ENCODE measurements at regions not wholly inside any gene's neighbourhood (a gene's known extent, or its start where the extent isn't known, plus 50 kb on each side); places are given as distances from the start of the nearest gene placed in this dataset.

DNA sequence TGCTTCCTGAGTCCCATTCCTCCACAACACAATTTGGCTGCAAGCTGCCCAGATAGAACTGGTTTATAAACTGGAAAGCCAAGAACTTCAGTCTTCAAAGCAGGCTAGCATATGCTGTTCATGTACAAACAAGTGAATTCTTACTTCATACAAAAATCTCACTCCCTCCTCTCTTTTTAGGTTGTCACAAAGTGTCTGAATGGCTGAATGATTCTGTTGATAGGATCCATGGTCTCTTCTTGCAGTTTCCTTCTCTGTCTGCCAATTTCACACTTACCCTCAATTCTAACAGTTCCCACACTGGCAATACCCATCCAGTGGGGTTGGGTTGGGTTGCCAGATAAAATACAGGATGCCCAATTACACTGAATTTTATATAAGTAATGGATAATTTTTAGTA lies 363.5 kb downstream of the DEPDC1B start:
- no peak for DNase-seq (ENCODE audit: low read depth in 2 of 2)

DNA sequence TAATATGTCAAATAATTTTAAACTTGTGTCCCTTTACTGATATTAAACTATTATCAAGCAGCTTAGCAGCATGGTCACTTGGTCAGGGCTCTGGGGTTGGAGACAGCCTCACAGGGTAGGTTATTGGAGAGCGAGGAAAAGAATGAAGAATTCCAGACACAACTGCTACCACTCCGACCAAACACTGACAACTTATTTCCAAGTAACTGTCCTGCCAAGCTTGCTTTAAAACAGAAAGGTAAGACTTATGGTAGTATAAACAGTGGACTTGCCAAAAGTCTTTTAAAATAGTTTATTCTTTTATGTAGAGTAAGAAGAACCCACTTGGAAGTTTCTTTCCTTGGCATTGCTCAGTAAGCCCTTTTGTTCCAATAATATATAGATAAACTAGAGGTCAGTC lies 364.1 kb downstream of the DEPDC1B start:
- no peak for DNase-seq (ENCODE audit: low read depth in 2 of 2)

DNA sequence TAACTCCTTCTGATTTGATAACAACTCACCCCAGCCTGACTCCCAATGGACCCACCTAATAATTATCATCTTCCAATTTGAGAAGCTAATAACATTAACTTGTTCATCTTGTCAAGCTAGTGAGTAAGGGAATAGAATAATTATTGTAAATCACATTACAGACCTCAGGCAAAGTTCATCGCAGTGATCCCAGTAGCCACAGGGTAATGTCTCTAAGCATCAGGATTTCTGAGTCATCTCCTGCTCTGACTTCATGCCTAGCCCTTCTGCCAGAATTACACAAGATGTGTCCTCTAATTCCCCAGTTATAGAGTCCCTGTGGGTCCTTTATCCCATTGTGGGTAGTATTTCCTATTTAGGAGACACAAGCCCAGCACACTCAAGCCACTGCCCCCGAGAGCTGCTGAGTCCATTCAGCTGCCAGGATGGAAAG lies 365.7 kb downstream of the DEPDC1B start:
- DNase-seq (ENCODE audit: low read depth in 2 of 2): no peak

DNA sequence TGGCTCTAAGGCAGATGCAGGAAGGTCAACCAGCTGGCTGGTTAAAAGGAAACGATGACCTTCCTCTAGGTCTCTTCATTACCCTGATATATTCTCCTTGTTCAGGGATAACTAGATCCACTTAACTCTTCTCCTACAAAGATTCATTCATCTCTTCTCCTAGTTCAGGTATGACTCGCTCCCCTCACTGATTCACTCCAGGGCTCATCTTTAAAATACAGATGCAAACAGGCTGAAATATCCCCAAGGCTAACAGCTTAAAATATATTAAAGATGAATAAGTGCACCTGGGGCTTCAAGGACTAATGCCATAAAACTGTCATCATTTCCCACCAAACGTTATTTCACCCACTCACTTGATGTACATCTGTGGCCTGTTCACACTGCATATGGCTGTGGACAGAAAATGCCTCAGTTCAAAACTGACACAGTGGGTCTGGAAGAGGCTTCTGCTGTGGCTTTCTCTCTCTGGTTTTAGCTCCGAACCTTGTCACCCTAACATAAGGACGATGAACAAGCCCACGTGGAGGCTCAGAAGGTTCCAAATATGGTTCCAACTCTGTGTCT lies 366.9 kb downstream of the DEPDC1B start:
- no peak for DNase-seq (ENCODE audit: low read depth in 2 of 2)

GRCh38 chr5:60332244-60333004 lies 367.5 kb downstream of the DEPDC1B start:
- no peak for DNase-seq (ENCODE audit: low read depth in 2 of 2)

GRCh38 chr5:60330236-60330635 lies 369.7 kb downstream of the DEPDC1B start:
- DNase-seq (ENCODE audit: low read depth in 2 of 2): no peak

DNA sequence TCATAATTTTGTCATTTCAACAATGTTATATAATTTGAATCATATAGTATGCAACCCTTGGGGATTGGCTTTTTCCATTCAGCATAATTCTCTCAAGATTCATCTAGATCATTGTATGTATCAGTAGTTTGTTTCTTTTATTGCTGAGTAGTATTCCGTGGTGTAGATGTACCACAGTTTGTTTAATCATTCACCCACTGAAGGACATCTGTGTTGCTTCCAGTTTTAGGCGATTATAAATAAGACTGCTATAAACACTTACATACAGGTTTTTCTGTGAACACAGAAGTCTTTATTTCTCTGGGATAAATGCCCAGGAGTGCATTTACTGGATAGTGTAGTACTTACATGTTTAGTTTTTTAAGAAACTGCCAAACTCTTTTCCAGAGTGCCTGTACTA lies 374.1 kb downstream of the DEPDC1B start:
- no peak for DNase-seq (ENCODE audit: low read depth in 2 of 2)

- no peak for DNase-seq (ENCODE audit: low read depth in 2 of 2)
Observed at GRCh38 chr5:60323596-60323995, 376.4 kb downstream of the DEPDC1B start.

DNA sequence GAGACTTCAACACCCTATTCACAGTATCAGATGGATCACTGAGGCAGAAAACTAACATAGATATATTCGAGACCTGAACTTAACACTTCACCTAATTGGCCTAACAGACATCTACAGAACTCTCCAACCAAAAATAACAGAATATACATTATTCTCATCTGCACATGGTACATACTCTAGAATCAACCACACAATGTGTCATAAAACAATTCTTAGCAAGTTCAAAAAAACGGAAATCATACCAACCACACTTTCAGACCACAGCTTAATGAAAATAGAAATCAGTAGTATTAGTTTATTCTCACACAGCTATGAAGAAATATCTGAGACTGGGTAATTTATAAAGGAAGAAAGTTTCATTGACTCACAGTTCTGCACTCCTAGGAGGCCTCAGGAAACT lies 387.9 kb downstream of the DEPDC1B start:
- DNase-seq (ENCODE audit: low read depth in 2 of 2): no peak

DNA sequence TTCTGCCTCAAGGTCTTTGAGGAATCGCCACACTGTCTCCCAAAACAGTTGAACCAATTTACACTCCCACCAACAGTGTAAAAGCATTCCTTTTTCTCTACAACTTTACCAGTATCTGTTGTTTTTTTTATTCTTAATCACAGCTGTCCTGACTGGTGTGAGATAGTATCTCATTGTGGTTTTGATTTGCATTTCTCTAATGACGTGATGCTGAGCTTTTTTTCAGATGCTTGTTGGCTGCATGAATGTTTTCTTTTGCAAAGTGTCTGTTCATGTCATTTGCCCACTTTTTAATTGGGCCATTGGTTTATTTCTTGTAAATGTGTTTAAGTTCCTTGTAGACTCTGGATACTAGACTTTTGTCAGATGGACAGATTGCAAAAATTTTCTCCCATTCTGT lies 400.0 kb downstream of the DEPDC1B start:
- DNase-seq (ENCODE audit: low read depth in 2 of 2): no peak

- no peak for DNase-seq (ENCODE audit: low read depth in 2 of 2)
Observed at GRCh38 chr5:60297658-60298057, 402.3 kb downstream of the DEPDC1B start.

DNA sequence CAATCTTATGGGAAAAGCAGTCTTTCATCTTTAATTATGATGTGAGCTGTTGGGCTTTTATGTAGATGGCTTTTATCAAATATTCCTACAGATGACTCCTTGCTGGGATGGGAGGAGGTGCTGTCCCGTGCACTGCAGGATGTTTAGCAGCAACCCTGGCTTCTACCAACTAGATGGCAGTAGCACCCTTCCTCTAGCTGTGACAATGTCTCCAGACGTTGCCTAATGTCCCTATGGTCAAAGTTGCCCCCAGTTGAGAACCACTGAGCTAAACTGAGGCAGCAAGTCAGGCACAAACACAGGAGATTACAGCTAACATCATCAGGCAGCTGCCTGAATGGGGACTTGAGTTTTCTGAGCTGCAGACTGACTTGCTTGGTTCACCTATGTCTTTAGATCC lies 401.9 kb upstream of the PDE4D start:
- no peak for DNase-seq (ENCODE audit: low read depth in 2 of 2)

GRCh38 chr5:60293518-60293917 lies 400.0 kb upstream of the PDE4D start:
- DNase-seq (ENCODE audit: low read depth in 2 of 2): no peak

DNA sequence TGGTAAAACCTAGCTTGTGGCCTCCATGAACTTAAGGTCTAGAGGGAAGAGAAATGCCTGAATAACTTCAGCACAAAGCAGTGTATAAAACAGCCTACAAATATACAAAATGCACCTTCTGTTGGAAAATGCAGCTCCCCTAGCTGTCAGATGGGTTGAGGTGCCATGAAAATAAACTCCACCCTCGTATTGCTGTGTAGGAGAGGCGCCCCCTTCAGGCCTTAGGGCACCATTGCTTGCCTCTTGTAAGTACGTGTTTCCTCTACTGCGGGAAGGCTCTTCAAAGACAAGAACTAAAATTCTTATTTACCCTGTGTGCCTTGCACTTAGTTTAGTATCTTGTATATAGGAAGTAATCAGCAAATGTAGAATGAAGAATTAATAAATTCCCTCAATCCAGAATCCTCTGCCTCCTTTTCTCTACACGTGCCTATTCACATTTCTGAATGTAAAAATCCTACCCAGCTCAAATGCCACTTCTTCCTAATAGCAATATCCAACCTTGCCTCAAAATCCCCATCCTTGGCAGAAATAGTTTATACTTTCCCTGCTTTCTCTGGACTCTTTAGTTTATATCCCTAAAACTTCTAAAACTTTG lies 393.7 kb upstream of the PDE4D start:
- DNase-seq (ENCODE audit: low read depth in 2 of 2): peak in 1 of 2 donors; percentile 1

- no peak for DNase-seq (ENCODE audit: low read depth in 2 of 2)
Observed at GRCh38 chr5:60285910-60286309, 392.4 kb upstream of the PDE4D start.

GRCh38 chr5:60280943-60281342 lies 387.4 kb upstream of the PDE4D start:
- no peak for DNase-seq (ENCODE audit: low read depth in 2 of 2)

GRCh38 chr5:60277941-60278340 lies 384.4 kb upstream of the PDE4D start:
- DNase-seq (ENCODE audit: low read depth in 2 of 2): no peak

- DNase-seq (ENCODE audit: low read depth in 2 of 2): no peak
Observed at GRCh38 chr5:60274747-60275146, 381.2 kb upstream of the PDE4D start.

DNA sequence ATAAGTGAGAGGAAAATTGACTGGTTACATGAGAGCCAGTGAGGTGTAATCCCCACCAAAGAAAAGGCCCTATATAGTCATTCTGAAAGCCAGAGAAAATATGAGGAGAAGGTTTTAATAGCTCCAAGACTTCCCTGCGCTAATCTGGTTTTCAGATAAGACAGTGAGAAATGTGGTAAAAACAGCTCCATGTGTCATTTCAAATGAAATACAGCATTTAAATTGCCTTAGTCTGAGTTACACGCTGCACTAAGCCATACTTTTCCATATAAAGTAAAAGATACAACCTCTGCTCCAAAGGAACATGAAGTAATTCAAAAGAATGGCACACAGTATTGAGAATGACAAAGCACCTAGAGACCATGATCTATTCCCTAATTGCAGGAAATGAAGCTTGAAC lies 378.0 kb upstream of the PDE4D start:
- no peak for DNase-seq (ENCODE audit: low read depth in 2 of 2)

- DNase-seq (ENCODE audit: low read depth in 2 of 2): no peak
Observed at GRCh38 chr5:60267907-60268306, 374.4 kb upstream of the PDE4D start.

- DNase-seq (ENCODE audit: low read depth in 2 of 2): no peak
Observed at GRCh38 chr5:60263346-60263745, 369.8 kb upstream of the PDE4D start.

DNA sequence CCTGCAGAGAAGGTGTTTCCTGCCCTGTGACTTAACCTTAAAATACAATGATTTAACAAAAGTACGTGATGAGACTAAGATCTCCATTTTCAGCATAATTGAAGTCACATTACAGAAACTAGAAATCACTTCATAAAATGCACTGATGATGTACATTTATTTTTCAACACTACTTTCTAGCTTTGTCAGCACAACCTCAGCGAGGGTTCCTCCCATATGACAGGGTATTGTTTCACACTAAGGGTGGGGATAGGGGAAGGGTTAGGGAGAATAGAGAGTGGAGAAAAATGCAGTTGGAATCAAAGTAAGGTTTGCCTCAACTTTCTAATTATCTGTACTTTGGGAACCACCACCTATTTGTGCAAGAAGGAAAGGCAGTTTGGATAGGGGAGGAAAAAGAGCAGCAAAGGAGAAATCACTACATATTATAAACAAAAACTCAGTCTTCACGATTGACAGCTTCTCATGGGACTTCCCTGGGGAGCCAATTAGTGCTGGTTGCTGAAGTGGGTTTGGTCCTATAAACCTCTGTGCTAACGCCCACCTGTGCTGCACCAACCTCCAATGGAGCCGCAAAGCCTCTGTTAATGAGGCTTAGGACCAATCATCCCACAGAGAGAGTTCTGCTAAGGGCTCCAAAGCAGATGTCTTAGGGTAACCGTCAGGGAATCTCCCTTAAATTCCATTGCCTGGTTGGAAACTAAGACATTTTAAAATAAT lies 369.2 kb upstream of the PDE4D start:
- no peak for DNase-seq (ENCODE audit: low read depth in 2 of 2)

DNA sequence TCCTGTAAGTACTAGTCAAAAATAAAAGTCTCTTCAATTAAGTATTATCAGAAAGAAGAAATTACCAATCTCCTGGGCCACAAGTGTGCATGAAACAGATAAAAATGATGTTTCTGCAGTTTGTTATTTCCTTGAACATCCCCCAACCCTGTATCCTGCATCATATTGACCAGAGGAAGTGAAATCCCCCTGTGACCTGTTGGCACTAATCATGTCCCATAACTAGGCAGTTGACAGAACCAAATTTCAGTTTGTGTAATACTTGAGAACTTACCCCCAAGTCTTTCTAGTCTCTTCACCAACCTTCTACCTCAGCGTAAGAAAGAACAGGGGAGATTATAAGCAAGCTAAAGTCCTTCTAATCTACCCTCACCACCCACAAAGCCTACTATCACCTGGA lies 368.2 kb upstream of the PDE4D start:
- DNase-seq (ENCODE audit: low read depth in 2 of 2): no peak
